ENCODE measurements at regions not wholly inside any gene's neighbourhood (a gene's known extent, or its start where the extent isn't known, plus 50 kb on each side); places are given as distances from the start of the nearest gene placed in this dataset.

- no peaks in the 10 kb centered on the region for H3K9me3 ChIP-seq
- no peaks in the 10 kb centered on the region for H3K27me3 ChIP-seq
- WGBS (ENCODE audit: insufficient coverage, low coverage, low lambda C conversion rate, missing lambda C conversion rate) = 72% methylated on average over 12 of the region's 12 CpGs
- H3K4me3 ChIP-seq = no peak overlapping the region
- TF ChIP-seq CTCF (IDR thresholded peaks at IDR 0.05) (no peak), POLR2A (IDR thresholded peaks at IDR 0.05) (no peak)
- no peaks in the 10 kb centered on the region for H3K36me3 ChIP-seq
- ATAC-seq = no peak
- H3K4me1 ChIP-seq = no peaks in the 10 kb centered on the region
- DNase-seq = no peak
- H3K27ac ChIP-seq = no peak overlapping the region
- intact Hi-C loops (cut with DNase I) = no loop called here
Observed at GRCh38 chr2:120454654-120455385, 108.9 kb downstream of the INHBB start.

GRCh38 chr2:120455390-120455789 is 109.5 kb downstream of the INHBB start:
- H3K27me3 ChIP-seq = no peaks in the 10 kb centered on the region
- TF ChIP-seq CTCF (IDR thresholded peaks at IDR 0.05) = no peak
- no peak for TF ChIP-seq POLR2A (IDR thresholded peaks at IDR 0.05)
- H3K9me3 ChIP-seq = no peaks in the 10 kb centered on the region
- WGBS (ENCODE audit: insufficient coverage, low coverage, low lambda C conversion rate, missing lambda C conversion rate) = 100% methylated on average over 1 of the region's 1 CpG
- intact Hi-C loops (cut with DNase I) = no loop called here
- ATAC-seq (no peak), DNase-seq (no peak)
- H3K36me3 ChIP-seq = no peaks in the 10 kb centered on the region
- no peak overlapping the region for H3K27ac ChIP-seq
- no peak overlapping the region for H3K4me3 ChIP-seq
- no peaks in the 10 kb centered on the region for H3K4me1 ChIP-seq

- TF ChIP-seq CTCF (IDR thresholded peaks at IDR 0.05) (peak; percentile 10 to 26 (median 20)), POLR2A (IDR thresholded peaks at IDR 0.05) (no peak)
- intact Hi-C loops (cut with DNase I) = no loop called here
- no peaks in the 10 kb centered on the region for H3K27me3 ChIP-seq
- H3K36me3 ChIP-seq = no peaks in the 10 kb centered on the region
- ATAC-seq (peak in 3 of 4 donors; percentile 58 to 66 (median 60)), DNase-seq (peak in 1 of 3 donors; percentile 15)
- H3K9me3 ChIP-seq = no peaks in the 10 kb centered on the region
- H3K4me1 ChIP-seq = no peaks in the 10 kb centered on the region
- H3K27ac ChIP-seq = no peak overlapping the region
- WGBS (ENCODE audit: insufficient coverage, low coverage, low lambda C conversion rate, missing lambda C conversion rate) = no CpG with 5 or more reads among the region's 1 CpG
- no peak overlapping the region for H3K4me3 ChIP-seq
Observed at GRCh38 chr2:120456867-120457266, 110.9 kb downstream of the INHBB start.

- WGBS (ENCODE audit: insufficient coverage, low coverage, low lambda C conversion rate, missing lambda C conversion rate) = 100% methylated on average over 5 of the region's 8 CpGs
- Histone ChIP-seq H3K36me3 (no peaks in the 10 kb centered on the region), H3K27ac (no peak overlapping the region), H3K4me1 (no peaks in the 10 kb centered on the region), H3K9me3 (no peaks in the 10 kb centered on the region), H3K27me3 (no peaks in the 10 kb centered on the region), H3K4me3 (no peak overlapping the region)
- DNase-seq = peak in 1 of 3 donors; percentile 24
- ATAC-seq = no peak
- TF ChIP-seq CTCF (IDR thresholded peaks at IDR 0.05) (no peak), POLR2A (IDR thresholded peaks at IDR 0.05) (no peak)
- intact Hi-C loops (cut with DNase I) = no loop called here
Observed at GRCh38 chr2:120460511-120460910, 114.6 kb downstream of the INHBB start.
